Loucy (cell line): ENCODE measurements at regions not wholly inside any gene's neighbourhood (a gene's known extent, or its start where the extent isn't known, plus 50 kb on each side); places are given as distances from the start of the nearest gene placed in this dataset.

Source experiments
- EZH2phosphoT487 ChIP-seq: fragments of 200-600 bp; IDR thresholded peaks from 2 replicates; pipeline ENCODE4 v1.6.1; 2018; ENCODE audit warnings: antibody characterized with exemption, mild to moderate bottlenecking, moderate library complexity, borderline replicate concordance
- TF ChIP-seq, protein P1 (sequence below): fragments of 200-600 bp; sonication (generic); conservative IDR thresholded peaks from 2 replicates; pipeline ENCODE4 v1.5.1; 2014; ENCODE audit warnings: mild to moderate bottlenecking, antibody characterized with exemption, low read length

DNA sequence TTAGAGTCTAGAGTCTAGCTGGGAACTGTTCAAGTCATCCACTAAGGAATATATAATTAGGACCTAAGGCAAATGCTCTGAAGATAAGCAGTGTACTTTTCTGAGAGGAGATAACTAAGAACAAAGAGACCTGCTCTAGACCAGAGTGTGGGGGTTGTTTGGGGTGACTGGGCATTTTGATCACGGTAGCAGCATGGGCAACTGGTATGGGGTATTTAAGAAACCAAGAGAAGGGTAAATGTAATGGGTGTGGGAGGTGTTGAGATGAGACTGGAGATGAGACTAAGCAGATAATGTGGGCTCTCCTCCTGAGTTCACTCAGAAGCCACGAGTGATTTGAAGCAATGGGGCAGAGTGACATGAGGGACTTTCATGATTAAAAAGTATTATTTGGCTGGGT is 1082.9 kb downstream of the GATA3 start:
- TF ChIP-seq, protein P1, sequence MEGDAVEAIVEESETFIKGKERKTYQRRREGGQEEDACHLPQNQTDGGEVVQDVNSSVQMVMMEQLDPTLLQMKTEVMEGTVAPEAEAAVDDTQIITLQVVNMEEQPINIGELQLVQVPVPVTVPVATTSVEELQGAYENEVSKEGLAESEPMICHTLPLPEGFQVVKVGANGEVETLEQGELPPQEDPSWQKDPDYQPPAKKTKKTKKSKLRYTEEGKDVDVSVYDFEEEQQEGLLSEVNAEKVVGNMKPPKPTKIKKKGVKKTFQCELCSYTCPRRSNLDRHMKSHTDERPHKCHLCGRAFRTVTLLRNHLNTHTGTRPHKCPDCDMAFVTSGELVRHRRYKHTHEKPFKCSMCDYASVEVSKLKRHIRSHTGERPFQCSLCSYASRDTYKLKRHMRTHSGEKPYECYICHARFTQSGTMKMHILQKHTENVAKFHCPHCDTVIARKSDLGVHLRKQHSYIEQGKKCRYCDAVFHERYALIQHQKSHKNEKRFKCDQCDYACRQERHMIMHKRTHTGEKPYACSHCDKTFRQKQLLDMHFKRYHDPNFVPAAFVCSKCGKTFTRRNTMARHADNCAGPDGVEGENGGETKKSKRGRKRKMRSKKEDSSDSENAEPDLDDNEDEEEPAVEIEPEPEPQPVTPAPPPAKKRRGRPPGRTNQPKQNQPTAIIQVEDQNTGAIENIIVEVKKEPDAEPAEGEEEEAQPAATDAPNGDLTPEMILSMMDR, result no peak
- TF ChIP-seq EZH2phosphoT487, result no peak
